Retina (tissue), 1 donor: ENCODE measurements at regions not wholly inside any gene's neighbourhood (a gene's known extent, or its start where the extent isn't known, plus 50 kb on each side); places are given as distances from the start of the nearest gene placed in this dataset.
"Not testable (repeated sequence)": the region's sequence is repeated elsewhere in the genome, so short reads cannot be mapped to it uniquely, and the experiment has no call there.

Experiments
- DNase-seq: peaks from one replicate; pipeline ENCODE4 v3.0.0-alpha.2; 2016

DNA sequence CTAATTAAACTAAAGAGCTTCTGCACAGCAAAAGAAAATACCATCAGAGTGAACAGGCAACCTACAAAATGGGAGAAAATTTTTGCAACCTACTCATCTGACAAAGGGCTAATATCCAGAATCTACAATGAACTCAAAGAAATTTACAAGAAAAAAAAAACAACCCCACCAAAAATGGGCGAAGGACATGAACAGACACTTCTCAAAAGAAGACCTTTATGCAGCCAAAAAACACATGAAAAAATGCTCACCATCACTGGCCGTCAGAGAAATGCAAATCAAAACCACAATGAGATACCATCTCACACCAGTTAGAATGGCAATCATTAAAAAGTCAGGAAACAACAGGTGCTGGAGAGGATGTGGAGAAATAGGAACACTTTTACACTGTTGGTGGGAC, 100.7 kb downstream of the GPX5 start:
- DNase-seq: not testable (repeated sequence)

- no peak for DNase-seq
Observed at GRCh38 chr6:28632326-28632851, 106.7 kb downstream of the GPX5 start.

DNA sequence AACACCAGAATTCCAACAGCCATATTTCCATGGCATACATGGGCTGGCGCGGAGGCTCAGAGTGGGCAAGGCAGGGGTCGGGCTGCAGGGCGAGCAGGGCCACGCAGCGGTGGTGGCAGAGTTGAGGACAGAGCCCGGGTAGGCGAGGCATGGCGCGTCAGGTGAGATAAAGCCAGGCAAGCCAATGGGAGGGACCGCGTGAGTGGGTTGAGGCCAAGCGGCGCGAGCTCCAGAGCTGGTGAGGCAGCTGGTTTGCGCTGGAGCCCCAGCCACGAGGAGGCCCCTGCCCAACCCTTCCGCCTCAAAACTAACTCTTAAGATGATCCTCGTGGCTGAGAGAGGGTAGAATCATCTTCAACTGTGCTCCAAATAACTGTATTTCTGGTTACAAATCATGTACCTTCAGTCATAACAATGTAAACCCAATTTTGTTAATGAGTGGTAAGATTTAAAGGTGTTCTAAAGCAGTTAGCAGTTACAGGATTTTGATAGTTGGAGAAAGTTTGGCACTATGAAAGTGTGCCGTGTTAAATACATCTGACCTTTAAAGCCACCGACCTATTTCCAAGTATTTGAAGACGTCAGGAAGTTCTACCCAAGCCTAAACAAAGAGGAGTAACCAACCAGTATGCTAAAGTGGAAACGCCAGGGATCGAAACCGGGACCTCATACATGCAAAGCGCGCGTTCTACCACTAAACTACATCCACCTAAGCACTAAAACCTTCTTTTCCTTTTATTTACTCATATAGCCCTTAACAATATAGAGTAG, 107.9 kb downstream of the GPX5 start:
- no peak for DNase-seq

DNA sequence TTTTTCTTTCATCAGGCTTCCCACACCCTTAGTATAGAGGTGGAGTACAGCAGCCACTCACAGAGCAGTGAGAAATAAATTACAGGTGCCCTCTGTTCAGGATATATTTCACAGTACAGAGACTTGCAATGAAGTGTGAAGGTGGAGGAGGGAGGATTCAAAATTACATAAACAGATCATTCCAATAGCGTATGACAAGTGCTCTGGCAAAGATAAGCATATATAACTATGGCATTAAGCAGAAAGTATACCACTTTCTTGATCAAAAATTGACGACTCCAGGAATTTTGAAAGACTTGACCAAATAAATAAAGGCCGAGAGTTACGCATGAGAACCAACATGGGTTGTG, 108.7 kb downstream of the GPX5 start:
- no peak for DNase-seq

- peak; percentile 89 for DNase-seq
Observed at GRCh38 chr6:28634761-28635546, 109.3 kb downstream of the GPX5 start.

GRCh38 chr6:28635547-28636158, 110.0 kb downstream of the GPX5 start:
- DNase-seq: no peak

DNA sequence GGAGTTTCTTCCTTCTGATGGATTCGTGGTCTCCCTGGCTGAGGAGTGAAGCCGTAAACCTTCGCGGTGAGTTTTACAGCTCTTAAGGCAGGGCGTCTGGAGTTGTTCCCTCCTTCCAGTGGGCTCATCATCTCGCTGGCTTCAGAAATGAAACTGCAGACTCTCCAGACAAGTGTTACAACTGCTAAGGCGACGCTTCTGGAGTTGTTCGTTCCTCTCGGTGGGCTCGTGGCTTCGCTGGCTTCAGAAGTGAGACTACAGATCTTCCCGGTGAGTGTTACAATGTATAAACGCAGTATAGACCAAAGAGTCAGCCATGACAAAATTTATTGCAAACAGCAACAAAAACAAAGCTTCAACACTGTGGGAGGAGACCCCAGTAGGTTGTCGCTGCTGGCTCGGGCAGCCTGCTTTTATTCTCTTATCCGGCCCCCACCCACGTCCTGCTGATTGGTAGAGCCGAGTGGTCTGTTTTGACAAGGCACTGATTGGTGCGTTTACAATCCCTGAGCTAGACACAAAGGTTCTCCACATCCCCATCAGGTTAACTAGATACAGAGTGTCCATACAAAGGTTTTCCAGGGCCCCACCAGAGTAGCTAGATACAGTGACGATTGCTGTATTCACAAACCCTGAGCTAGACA, 113.2 kb downstream of the GPX5 start:
- no peak for DNase-seq

GRCh38 chr6:28639445-28640290, 114.0 kb downstream of the GPX5 start:
- DNase-seq: not testable (repeated sequence)

- peak; percentile 21 for DNase-seq
Observed at GRCh38 chr6:28643017-28643740, 117.5 kb downstream of the GPX5 start.

DNA sequence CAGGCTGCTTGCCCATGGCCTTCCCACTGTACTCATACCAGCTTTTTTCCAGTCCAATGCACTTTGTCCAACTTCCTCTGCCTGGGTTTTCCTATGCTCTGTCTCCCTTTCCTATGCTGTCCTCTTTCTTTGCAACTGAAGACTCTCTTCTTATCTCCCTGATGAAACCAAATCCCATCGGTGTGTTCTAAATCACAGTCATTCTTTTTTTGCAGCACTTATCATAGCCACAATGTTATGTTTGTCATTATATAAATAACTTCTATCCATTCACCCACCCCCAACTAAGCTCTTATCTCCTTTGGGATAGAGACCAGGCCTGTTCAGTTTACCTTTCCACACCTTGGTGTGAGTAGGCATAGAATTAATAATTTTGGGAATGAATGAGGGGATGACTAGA, 121.0 kb downstream of the GPX5 start:
- DNase-seq: no peak

DNA sequence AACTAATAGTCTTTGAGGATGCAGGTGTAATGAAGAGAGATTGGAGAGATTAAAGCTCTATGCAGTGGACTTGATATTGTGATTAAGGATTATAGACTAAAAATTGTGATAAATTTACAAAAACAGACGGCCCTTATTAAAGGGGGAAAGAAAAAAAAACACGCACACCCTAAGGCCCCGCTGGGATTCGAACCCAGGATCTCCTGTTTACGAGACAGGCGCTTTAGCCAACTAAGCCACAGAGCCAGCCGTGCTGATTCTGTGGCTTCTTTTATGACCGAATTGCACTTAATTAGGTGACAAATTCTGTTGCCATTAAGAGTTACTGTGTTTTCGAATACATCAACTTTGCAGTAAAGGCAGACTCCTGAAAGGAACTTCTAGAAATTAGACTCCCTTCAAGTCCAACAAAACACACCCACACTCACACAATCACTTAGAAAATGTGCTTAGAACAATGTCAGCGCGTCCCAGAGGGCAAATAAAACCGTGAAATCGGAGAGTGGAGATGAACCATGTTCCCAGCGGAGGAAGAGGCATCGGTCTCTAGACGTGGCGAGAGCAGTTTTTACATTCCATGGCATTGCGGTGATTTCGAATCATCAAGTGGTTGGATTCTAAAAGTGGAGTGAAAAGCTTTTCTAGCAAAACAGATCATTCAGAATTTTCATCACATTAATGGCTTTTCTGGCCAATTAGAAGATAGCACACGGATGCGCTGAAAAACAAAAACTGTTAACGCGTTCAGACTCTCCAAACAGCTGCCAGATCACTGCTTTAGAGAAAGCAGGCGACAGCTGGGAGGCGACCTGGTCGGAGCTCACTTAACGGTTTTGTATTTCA, 122.6 kb downstream of the GPX5 start:
- DNase-seq: peak; percentile 92

DNA sequence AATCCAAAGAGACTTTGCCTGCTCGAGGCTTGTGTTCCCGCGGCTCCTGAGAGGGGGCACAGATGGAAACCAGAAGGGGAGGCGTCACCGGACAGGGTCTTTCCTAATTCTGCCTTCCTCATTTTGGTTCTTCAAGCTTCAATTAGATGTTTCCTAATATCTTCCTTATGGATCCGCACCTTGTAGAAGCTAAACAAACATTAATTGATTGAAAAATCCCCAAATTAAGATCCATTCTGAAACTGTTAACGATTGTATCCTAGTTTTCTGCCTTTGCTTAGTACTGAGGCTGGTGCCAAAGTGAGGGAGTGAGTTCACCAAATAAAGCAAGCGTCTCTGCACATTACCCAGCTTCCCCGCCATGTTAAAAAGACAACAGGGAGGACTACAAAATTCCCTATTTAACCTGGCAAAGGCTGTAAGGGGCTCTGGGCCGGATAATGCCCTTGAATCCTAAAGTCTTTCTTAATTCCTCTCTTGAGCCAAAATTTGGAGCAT, 123.2 kb downstream of the GPX5 start:
- DNase-seq: no peak

- DNase-seq: no peak
Observed at GRCh38 chr6:28651161-28651560, 125.5 kb downstream of the GPX5 start.

DNA sequence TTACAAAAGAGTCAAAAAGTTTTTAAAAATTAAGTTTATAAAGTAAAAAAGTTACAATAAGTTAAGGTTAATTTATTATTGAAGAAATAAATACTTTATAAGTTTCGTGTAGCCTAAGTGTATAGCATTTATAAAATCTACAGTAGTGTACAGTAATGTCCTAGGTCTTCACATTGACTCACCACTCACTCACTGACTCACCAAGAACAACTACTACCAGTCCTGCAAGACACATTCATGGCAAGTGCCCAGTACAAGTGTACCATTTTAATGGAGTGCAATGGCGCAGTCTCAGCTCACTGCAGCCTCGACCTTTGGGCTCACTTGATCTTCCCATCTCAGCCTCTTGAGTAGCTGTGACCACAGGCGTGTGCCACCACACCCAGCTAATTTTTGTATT, 128.2 kb downstream of the GPX5 start:
- DNase-seq: no peak

- DNase-seq: no peak
Observed at GRCh38 chr6:28655164-28655563, 129.5 kb downstream of the GPX5 start.

GRCh38 chr6:28656715-28657114, 131.0 kb downstream of the GPX5 start:
- no peak for DNase-seq

DNA sequence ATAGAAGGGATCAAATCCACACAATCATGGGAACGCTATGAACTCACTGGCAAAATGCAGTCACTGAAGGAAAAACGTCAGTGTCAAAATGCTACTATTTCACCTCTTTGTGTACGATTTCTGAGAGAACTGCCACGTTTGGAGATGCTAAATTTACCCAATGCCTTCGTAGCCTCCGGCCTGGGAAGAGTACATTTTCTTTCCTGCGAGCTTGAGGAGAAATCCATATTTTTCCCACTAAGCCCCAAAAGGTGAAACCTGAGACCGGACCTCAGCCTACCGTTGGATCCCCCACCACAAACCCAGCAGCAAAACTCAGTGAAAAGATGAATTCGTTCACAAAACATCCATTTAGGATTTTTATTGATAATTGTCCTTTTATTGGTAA, 131.7 kb downstream of the GPX5 start:
- no peak for DNase-seq

GRCh38 chr6:28657769-28658465, 132.2 kb downstream of the GPX5 start:
- DNase-seq: peak; percentile 90

- peak; percentile 67 for DNase-seq
Observed at GRCh38 chr6:28658475-28659249, 133.0 kb downstream of the GPX5 start.
